Hepatic stellate cell (primary cell): ENCODE measurements at regions not wholly inside any gene's neighbourhood (a gene's known extent, or its start where the extent isn't known, plus 50 kb on each side); places are given as distances from the start of the nearest gene placed in this dataset.
"Not testable (repeated sequence)": the region's sequence is repeated elsewhere in the genome, so short reads cannot be mapped to it uniquely, and the experiment has no call there.

Source experiments
- DNase-seq: peaks from one replicate; pipeline ENCODE4 v3.0.0; 2011; ENCODE audit warnings: low spot score

GRCh38 chr2:35548171-35548570, 807.4 kb upstream of the CRIM1 start:
- DNase-seq: no peak

- DNase-seq: no peak
Observed at GRCh38 chr2:35545301-35545700, 810.3 kb upstream of the CRIM1 start.

GRCh38 chr2:35538796-35539195, 816.8 kb upstream of the CRIM1 start:
- DNase-seq: no peak

- no peak for DNase-seq
Observed at GRCh38 chr2:35530615-35531135, 824.9 kb upstream of the CRIM1 start.

- DNase-seq: no peak
Observed at GRCh38 chr2:35526741-35527140, 828.8 kb upstream of the CRIM1 start.

- DNase-seq: no peak
Observed at GRCh38 chr2:35522450-35522849, 833.1 kb upstream of the CRIM1 start.

- DNase-seq: no peak
Observed at GRCh38 chr2:35510636-35511035, 844.9 kb upstream of the CRIM1 start.

GRCh38 chr2:35508601-35509000, 847.0 kb upstream of the CRIM1 start:
- DNase-seq: no peak

GRCh38 chr2:35504419-35504818, 851.2 kb upstream of the CRIM1 start:
- no peak for DNase-seq

- DNase-seq: no peak
Observed at GRCh38 chr2:35503738-35504199, 851.8 kb upstream of the CRIM1 start.

- no peak for DNase-seq
Observed at GRCh38 chr2:35503311-35503710, 852.3 kb upstream of the CRIM1 start.

- DNase-seq: no peak
Observed at GRCh38 chr2:35501076-35501475, 854.5 kb upstream of the CRIM1 start.

GRCh38 chr2:35496022-35496421, 859.6 kb upstream of the CRIM1 start:
- no peak for DNase-seq

- no peak for DNase-seq
Observed at GRCh38 chr2:35495182-35495581, 860.4 kb upstream of the CRIM1 start.

GRCh38 chr2:35478121-35478520, 877.5 kb upstream of the CRIM1 start:
- DNase-seq: not testable (repeated sequence)

- DNase-seq: no peak
Observed at GRCh38 chr2:35468245-35468644, 887.3 kb upstream of the CRIM1 start.

GRCh38 chr2:35463805-35464596, 891.6 kb upstream of the CRIM1 start:
- no peak for DNase-seq

GRCh38 chr2:35462226-35462998, 893.2 kb upstream of the CRIM1 start:
- no peak for DNase-seq

- no peak for DNase-seq
Observed at GRCh38 chr2:35461406-35461805, 894.2 kb upstream of the CRIM1 start.

GRCh38 chr2:35454966-35455638, 900.5 kb upstream of the CRIM1 start:
- no peak for DNase-seq

- DNase-seq: no peak
Observed at GRCh38 chr2:35447821-35448220, 907.8 kb upstream of the CRIM1 start.

- no peak for DNase-seq
Observed at GRCh38 chr2:35447215-35447614, 908.4 kb upstream of the CRIM1 start.

- DNase-seq: no peak
Observed at GRCh38 chr2:35443087-35443486, 912.5 kb upstream of the CRIM1 start.
